ENCODE measurements at regions not wholly inside any gene's neighbourhood (a gene's known extent, or its start where the extent isn't known, plus 50 kb on each side); places are given as distances from the start of the nearest gene placed in this dataset.
"Not testable (repeated sequence)": the region's sequence is repeated elsewhere in the genome, so short reads cannot be mapped to it uniquely, and the experiment has no call there.

GRCh38 chr4:126318376-126318775, 1003.6 kb downstream of the FAT4 start:
- DNase-seq (ENCODE audit: low spot score): no peak

DNA sequence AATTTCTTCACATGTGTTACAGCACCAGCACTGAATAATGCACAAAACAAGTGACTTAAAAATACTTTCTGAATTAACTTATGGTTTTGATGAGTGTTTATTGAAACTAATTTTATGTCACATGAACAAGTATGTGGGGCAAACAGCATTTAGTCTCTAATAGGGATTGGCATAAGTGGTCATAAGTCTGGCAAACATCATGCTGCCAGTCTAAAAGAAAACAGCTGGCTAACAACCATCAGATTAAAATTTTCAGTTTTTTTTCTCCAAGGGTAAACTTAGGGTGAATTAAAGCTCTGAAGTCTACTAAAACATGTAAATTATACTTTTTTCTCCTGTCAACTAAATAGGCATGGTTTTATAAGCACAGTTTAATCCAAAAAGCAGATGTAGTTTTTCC, 1014.2 kb downstream of the FAT4 start:
- DNase-seq (ENCODE audit: low spot score): no peak

GRCh38 chr4:126338548-126338947, 1023.8 kb downstream of the FAT4 start:
- DNase-seq (ENCODE audit: low spot score): no peak

- no peak for DNase-seq (ENCODE audit: low spot score)
Measured at GRCh38 chr4:126341927-126342326, 1027.2 kb downstream of the FAT4 start.

DNA sequence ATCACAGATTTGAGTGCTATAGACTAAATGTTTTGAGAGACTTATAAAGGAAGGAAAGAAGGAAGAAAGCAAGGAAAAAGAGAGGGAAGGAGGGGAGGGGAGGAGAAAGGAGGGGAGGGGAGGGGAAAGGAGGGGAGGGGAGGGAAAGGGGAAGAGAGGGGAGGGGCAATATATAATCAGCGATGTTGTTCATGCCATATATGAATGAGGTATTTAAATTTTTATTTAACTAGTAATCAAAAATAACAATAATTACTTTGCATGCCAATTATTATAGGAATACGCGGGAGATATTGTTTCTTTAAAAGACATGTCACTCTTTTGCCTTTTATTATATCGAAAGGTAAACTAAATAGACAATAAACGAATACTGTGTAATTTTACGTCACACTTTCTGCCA, 1029.7 kb downstream of the FAT4 start:
- DNase-seq (ENCODE audit: low spot score): no peak

DNA sequence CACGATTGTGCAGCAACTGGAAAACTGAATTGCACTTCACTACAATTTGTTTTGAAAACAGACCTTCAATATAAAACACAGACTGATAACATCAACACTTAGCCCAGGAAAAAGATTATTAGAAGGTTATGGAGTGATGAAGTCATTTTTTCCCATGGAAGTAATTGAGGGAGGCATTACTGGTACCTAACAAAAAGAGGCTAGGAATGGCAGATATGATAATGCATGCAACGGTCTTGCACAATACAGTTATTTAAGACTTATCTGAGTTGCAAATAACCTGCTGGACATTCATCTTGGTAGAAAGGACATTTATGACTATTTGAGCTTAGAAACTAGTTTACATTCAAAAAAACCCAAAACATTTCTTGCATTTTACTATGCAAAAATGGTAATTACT, 1031.9 kb downstream of the FAT4 start:
- DNase-seq (ENCODE audit: low spot score): no peak

GRCh38 chr4:126354784-126355183, 1040.0 kb downstream of the FAT4 start:
- DNase-seq (ENCODE audit: low spot score): no peak

GRCh38 chr4:126358041-126358440, 1043.3 kb downstream of the FAT4 start:
- DNase-seq (ENCODE audit: low spot score): no peak

GRCh38 chr4:126361287-126361686, 1046.5 kb downstream of the FAT4 start:
- no peak for DNase-seq (ENCODE audit: low spot score)

GRCh38 chr4:126364311-126364911, 1049.7 kb downstream of the FAT4 start:
- DNase-seq (ENCODE audit: low spot score): no peak

DNA sequence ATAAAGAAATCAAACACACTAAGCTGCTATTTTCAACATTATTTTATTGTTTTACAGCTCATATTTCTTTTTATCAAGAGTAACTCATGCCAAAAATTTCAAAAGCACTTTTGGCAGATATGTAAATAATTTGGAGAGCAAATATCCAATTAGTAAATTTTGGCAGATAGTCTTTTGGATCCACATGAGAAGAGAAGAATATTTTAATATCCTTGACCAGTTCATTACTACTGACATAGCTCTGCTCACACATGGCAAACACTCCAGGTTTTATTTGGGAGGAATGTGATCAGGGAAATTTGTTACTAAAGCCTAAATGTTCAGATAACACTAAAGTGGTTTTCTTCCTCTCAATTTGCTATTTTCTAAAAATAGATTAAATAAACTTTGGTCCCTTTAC, 1054.3 kb downstream of the FAT4 start:
- DNase-seq (ENCODE audit: low spot score): no peak

- no peak for DNase-seq (ENCODE audit: low spot score)
Measured at GRCh38 chr4:126372634-126373033, 1057.9 kb downstream of the FAT4 start.

GRCh38 chr4:126375462-126376054, 1060.8 kb downstream of the FAT4 start:
- DNase-seq (ENCODE audit: low spot score): no peak

DNA sequence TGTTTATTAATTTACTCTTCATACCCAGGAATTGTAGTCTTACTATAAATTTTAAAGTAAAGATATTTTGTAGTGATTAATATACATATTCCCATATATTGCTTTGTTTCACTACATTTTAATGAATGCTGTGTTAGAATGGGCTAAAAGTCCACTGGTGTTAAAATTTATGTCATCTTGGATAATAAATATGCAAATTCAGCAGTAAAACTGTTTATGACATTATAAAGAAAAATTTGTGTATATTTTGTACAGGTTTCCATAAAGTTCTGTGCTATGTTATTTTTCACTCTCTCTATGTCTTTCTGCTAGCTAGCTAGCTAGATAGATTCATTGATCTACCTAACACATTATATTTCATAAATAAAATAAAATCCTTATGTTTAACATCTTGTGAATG, 1071.2 kb downstream of the FAT4 start:
- DNase-seq (ENCODE audit: low spot score): no peak

DNA sequence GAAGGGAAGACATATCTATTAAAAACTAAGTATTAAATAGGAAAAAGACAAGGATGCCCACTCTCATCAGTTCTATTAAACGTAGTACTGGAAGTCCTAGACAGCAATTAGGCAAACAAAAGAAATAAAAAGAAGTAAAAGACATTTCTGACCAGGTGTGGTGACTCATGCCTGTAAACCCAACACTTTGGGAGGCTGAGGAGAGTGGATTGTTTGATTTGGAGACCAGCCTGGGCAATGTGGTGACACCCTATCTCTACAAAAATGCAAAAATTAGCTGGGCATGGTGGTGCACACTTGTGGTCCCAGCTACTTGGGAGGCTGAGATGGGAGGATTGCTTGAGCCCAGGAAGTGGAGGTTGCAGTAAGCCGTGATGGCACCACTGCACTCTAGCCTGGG, 1071.8 kb downstream of the FAT4 start:
- DNase-seq (ENCODE audit: low spot score): no peak

DNA sequence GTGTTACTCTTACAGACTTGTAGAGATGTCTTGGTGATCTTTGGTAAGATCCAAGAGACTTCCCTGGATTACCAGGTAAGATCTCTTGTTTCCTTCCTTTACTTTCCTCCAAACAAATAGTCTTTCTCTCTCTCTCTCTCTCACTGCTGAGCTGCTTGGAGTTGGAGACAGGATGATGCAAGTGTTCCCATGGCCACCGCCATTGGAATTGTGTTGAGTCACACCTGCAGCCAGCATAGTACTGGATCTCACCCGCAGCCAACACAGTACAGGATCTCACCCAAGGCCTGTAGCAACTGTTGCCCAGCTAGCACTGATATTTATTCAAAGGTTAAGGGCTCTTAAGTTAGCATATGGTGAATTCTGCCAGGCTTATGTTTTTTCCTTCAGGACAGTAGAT, 1080.9 kb downstream of the FAT4 start:
- DNase-seq (ENCODE audit: low spot score): no peak

- no peak for DNase-seq (ENCODE audit: low spot score)
Measured at GRCh38 chr4:126396121-126396520, 1081.4 kb downstream of the FAT4 start.

- no peak for DNase-seq (ENCODE audit: low spot score)
Measured at GRCh38 chr4:126396703-126397102, 1081.9 kb downstream of the FAT4 start.

- no peak for DNase-seq (ENCODE audit: low spot score)
Measured at GRCh38 chr4:126404549-126404948, 1089.8 kb downstream of the FAT4 start.

DNA sequence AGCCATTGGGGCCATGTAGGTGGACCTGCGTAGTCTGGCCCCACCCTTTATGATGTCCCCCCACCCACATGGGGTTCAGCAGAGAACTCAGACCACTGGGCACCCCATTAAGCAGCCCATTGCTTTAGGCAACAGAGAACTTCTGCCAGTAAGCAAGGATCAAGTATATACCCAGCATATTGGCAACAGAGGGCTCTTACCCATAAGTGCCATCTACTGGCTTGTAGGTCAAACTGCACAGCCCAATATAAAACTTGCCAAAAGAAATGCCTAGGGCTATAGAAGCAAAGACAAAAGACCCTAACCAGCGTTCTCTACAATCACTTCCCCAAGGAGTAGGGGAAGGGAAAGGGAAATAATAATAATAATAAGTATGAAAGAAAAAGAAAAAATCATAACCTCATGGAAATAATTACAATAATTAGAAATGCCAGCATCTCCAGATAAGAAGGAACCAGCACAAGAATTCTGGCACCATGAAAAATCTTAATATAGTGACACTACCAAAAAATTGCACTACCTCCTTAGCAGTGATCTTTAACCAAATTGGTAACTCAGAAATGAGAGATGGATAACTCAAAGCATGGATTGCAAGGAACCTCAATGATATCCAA, 1090.7 kb downstream of the FAT4 start:
- peak; percentile 38 for DNase-seq (ENCODE audit: low spot score)

GRCh38 chr4:126409746-126410145, 1095.0 kb downstream of the FAT4 start:
- no peak for DNase-seq (ENCODE audit: low spot score)

DNA sequence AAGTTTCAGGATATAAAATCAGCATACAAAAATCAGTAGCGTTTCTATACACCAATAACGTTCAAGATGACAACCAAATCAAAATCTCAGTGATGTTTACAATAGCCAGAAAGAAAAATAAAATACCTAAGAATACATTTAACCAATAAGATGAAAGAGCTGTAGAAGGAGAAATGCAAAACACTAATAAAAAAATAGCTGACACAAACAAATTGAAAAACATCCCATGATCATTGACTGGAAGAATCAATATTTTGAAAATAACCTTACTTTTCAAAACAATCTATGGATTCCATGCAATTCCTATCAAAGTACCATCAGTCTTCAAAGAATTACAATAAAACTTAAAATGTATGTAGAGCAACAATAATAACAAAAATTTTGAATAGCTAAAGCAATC, 1096.3 kb downstream of the FAT4 start:
- DNase-seq (ENCODE audit: low spot score): no peak

DNA sequence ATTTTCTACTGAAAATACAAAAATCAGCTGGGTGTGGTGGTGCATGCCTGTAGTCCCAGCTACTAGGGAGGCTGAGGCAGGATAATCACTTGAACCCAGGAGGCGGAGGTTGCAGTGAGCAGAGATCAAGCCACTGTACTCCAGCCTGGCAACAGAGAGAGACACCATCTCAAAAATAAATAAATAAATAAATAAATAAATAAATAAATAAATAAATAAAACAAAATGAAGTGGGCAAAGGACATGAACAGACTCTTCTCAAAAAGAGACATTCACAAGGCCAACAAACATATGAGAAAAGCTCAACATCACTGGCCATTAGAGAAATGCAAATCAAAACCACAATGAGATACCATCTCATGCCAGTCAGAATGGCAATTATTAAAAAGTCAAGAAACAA, 1097.6 kb downstream of the FAT4 start:
- DNase-seq (ENCODE audit: low spot score): not testable (repeated sequence)

DNA sequence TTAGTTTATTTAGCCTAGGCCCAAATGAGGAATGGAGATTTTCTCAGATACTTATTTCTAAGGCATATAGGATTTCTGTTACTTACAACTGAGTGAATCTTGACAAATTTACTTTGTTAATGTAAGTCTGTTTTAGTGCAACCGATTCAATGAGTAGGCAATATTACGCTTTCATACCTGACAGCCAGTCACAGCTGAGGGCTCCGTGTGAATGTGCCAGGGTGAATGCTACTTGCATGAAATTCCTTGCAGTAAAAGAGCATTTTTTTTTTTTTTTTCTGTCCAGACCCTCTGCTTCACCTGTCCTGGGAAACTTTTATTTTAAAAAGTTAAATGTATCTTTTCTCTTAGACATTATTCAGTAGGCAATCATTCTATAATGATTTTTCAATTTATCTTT, 1100.0 kb downstream of the FAT4 start:
- no peak for DNase-seq (ENCODE audit: low spot score)
